GM21619 (cell line): ENCODE measurements at regions not wholly inside any gene's neighbourhood (a gene's known extent, or its start where the extent isn't known, plus 50 kb on each side); places are given as distances from the start of the nearest gene placed in this dataset.
"Not testable (repeated sequence)": the region's sequence is repeated elsewhere in the genome, so short reads cannot be mapped to it uniquely, and the experiment has no call there.

Experiments used
- ATAC-seq: cut with Tn5 transposase; IDR thresholded peaks from one replicate; pipeline ENCODE4 v1.9.1; 2021; ENCODE audit not compliant: unreplicated experiment

GRCh38 chr2:147000151-147000550 is 844.7 kb upstream of the ACVR2A start:
- ATAC-seq = not testable (repeated sequence)

DNA sequence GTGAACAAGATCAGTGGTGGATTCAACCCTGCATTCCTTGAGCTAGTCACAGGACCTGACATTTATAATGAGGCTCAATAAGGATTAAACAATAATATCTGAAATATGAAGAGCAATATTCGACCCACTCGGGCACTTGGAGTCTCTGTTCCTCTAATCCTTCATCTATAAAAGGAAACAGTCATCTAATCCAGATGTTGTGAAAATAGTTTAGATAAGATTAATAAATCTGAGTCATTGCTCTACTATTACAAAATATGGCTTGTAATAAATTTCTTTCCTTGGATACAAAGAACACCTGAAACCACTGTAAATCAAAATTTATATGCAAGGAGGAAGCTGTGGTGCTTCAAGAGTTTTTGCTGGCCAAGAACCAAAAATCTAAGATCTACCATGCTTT is 846.9 kb upstream of the ACVR2A start:
- ATAC-seq = no peak

GRCh38 chr2:146997488-146997887 is 847.3 kb upstream of the ACVR2A start:
- ATAC-seq = no peak

- ATAC-seq = no peak
Observed at GRCh38 chr2:146994246-146994645, 850.6 kb upstream of the ACVR2A start.

DNA sequence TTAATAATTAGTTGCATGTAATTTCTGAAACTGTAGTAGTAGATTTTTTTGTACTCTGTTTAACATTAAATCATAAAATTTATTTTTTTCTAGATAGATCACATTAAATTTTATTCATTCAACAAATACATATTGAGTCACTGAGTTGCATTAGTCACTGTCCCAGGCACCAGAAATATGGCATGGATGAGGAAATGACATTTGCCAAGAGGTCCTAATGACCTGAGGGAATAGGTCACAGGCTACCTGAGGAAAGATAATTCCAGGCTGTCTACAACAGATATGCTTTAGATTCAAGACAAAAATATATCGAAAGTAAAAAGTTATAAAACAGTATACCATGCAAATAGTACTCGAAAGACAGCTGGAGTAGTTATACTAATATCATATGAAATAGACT is 852.4 kb upstream of the ACVR2A start:
- no peak for ATAC-seq

DNA sequence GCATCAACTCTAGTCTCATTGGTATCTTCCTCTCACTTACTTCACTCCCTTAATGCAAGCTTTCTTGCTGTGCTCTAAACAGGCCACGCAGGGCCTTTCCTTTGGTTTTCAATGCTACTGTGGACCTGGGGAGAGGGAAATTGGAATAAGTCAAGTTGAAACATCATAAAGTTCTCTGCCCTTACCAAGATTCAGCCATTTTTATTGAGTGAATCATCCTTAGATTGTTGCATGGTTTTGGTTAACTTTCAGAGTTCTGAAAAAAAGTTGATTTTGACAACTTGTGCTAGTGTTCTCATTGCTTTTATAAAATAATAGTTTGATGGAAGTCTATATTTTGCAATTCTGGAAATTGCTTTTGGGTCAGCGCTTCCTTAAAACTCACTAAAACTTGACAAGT is 852.8 kb upstream of the ACVR2A start:
- ATAC-seq = no peak

DNA sequence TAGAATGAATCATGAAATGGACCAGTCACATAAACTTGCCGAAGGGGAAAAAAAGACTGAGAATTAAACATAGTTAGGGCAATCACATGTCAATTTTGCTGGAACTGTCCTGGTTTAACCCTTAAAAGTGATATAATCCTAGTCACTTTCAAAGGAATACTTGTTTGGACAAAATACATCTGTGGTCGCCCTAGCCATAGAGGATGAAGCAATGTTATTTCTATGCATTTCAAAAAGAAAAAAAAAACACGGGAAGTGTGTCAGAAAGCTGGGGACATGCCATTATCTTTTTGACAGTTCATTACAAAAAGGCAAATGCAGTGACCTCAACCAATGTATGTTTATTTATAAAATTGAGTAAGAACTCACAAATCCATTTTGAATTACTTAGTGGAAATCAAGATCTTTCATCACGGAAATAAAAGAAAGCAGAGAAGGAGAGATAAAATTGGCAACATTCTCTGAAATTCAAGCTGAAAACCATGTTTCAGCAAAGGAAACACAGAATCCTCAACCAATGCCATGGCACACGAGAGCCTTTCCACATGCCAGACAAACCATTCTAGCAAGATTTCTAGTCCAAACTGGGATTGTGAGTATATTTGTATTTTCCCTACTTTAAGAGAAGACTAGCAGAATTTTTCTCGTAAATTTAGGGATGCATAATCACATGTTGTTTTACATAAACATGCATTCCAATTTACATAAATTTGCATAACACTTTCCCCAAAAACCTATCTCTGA is 854.3 kb upstream of the ACVR2A start:
- no peak for ATAC-seq

GRCh38 chr2:146989741-146990140 is 855.1 kb upstream of the ACVR2A start:
- no peak for ATAC-seq

GRCh38 chr2:146987996-146988395 is 856.8 kb upstream of the ACVR2A start:
- no peak for ATAC-seq

- no peak for ATAC-seq
Observed at GRCh38 chr2:146986161-146986560, 858.7 kb upstream of the ACVR2A start.

DNA sequence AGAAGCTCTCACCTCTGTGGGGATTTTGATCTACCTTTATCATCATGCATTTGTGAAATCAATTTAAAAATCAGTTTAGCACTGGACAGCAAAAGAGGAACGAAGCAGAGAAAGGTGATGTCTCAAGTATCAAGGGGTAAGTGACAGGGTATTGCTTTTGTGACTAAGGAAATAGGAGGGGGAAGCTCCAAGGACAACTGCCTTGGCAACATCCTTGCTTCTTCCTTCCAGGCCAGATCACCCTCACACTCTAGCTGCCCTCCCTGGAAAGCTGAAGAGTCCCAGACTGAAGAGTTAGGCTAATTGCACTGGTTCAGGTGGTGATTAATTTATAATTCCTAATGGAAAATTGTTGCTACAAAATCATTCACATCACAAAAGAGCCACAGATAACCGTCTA is 859.1 kb upstream of the ACVR2A start:
- no peak for ATAC-seq

DNA sequence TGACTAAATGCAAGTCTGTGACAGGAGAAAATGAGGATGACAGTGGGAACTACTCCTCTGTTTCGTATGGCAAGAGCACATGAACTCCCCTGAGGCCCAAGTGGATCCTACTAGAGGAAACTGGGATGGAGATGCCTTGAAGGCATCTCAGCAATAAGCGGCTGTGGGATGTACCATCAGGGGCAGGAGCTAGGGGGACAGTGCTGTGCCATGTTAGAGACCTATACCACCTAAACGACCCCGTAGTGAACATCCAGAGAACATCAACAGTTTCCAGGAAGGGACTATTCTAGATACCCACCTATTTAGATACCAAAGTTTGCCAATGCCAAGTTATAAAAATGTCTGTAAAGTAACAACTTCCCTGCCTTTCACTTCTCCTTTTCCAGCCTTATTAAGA is 860.8 kb upstream of the ACVR2A start:
- no peak for ATAC-seq

GRCh38 chr2:146982393-146982846 is 862.4 kb upstream of the ACVR2A start:
- ATAC-seq = no peak

- ATAC-seq = no peak
Observed at GRCh38 chr2:146981921-146982320, 862.9 kb upstream of the ACVR2A start.

DNA sequence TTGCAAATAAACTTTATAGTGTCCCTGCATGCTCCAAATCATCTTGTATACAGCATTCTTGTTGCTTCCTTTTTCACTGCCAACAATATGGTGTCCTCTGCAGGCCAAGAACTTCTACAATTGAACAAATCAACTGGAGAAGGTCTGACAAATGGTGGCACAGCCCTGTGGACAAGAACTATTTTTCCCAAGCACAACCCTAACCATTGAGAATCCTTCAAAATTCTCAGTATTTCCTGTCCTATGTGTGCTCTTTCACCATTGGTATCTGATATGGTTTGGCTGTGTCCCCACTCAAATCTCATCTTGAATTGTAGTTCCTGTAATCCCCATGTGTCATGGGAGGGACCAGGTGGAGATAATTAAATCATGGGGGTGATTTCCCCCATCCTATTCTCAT is 865.1 kb upstream of the ACVR2A start:
- no peak for ATAC-seq

DNA sequence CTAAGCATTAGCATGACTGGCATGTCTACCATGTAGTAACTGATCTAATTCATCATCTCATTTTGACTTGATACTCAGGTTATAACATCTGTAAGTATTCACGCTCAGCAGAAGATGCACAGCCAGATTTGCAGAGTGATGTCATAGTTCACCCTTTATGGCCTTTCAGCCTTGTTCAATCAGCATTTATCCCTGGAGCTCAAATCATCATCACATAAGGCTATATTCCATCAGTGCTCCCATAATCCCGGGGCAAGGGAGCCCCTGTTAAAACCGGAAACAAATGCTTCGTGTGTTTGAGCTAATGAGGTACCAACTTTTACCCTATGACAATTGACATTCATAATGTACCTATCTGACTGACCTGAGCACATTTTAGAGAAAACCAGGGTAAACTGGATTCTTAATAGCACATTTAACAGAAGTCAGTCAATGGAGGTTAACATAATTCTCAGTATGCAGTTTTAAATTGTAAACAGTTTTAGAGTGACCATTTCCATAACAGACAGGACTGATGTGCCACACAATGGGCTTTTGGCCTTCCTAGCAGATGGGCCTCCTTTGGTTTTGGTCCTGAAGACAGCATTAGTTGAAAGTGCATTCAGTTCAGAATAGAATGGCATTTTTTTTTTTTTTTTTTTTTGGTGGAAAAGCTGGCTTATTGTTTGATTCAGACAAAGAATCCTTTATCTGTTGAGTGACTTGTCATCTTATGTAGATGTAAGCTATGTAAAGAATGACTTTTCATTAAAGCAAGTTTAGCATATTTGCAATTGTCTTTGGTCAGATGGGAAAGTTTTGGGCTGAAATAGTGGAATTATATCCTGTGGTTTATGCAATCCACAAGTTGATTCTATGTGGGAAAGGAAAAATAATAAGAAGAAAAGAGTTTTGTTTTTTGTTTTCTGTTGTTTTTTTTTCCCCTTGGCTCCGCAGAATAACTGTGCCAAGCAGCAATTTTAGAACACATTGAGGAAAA is 866.0 kb upstream of the ACVR2A start:
- ATAC-seq = no peak

- ATAC-seq = not testable (repeated sequence)
Observed at GRCh38 chr2:146970981-146971380, 873.8 kb upstream of the ACVR2A start.

DNA sequence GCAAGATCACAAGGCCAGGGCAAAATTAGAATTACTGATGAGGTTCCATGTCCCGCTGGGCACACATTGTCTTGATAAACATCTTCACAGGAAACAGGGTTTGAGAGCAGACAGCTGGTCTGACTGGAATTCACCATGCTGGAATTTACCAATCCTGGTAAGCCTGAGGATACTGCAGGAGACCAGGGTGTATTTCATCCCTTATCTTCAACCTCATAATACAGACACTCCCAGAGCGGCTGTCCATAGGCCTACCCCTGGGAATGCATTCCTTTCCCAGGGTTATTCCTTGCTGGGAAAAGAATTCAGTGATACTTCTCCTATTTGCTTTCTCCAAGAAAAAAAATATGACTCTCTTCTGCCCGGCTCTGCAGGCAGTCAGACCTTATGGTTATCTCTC is 875.1 kb upstream of the ACVR2A start:
- not testable (repeated sequence) for ATAC-seq

- ATAC-seq = no peak
Observed at GRCh38 chr2:146964494-146964893, 880.3 kb upstream of the ACVR2A start.

DNA sequence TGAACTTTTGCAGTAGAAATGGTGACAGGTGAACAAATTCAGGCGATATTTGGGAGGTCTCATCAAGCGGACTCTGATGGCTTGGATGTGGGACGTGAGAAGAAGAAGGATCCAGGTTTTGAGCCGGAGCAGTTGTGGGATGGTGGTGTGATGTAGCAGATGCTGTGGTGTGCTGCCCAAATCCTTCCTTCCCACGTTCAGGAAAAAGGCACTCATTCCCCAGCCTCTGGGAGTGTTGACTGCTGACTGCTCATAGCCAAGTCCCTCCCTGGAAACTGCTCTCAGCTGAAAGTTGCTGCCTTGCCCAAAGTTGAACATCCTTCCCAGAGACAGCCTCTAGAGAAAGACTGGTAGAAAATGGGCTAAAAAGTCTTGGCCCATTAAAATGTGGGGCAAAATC is 890.3 kb upstream of the ACVR2A start:
- no peak for ATAC-seq

DNA sequence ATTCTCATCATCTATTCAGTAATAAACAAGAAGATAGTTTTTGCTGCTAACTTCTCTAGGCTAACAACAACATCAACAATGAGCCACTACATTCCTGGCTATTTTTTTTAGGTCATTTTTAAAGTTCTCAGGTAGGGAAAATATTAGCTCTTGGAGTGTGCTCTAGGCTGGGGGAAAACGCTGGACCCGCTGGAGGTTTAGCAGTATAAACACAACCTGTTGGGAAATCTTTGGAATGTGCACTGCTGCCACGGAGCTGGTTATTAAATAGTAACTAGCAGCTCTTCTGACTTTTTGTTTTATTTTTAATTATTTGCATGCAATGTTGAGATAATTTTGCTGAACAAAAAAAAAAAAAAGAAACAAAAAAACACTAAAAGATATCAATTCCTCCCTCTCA is 892.1 kb upstream of the ACVR2A start:
- no peak for ATAC-seq

DNA sequence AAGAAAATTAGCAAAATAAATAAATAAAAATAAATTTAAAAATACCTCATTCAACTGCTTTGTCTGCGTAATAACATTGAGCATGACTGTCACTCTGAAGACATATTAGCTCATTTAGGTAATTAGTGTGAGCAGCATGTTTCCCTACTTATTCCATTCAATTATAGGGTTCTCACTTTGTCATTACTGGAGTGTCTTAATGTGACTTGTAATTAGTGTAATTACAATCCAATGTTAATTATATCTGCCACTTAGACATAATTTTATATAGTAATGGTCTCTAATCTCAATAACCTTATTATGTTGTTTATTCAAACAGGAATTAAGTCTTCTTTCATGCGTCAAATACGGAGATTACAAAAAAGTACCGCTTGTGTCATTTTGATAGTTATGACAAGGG is 893.9 kb upstream of the ACVR2A start:
- no peak for ATAC-seq
